GM06990 (cell line): ENCODE measurements at regions not wholly inside any gene's neighbourhood (a gene's known extent, or its start where the extent isn't known, plus 50 kb on each side); places are given as distances from the start of the nearest gene placed in this dataset.

Source experiments
- DNase-seq: peaks from one replicate; pipeline ENCODE4 v3.0.0-alpha.2; 2011; ENCODE audit not compliant: insufficient read length; ENCODE audit errors: extremely low read depth
- H3K27me3 ChIP-seq: replicated peaks from 2 replicates; pipeline ENCODE4 v1.6.0; 2011; ENCODE audit warnings: low read length; ENCODE audit not compliant: control insufficient read depth, insufficient read depth
- H3K36me3 ChIP-seq: 2 replicates; pipeline ENCODE4 v1.5.1; 2011; ENCODE audit warnings: low read length; ENCODE audit not compliant: control insufficient read depth, insufficient read depth
- H3K4me3 ChIP-seq: replicated peaks from 2 replicates; pipeline ENCODE4 v1.5.1; 2011; ENCODE audit warnings: low read depth, mild to moderate bottlenecking, control low read depth, low read length
- CTCF ChIP-seq: IDR thresholded peaks from 2 replicates; pipeline ENCODE4 v1.5.1; 2011; ENCODE audit warnings: low read length, control low read depth, mild to moderate bottlenecking, inconsistent platforms; ENCODE audit not compliant: insufficient read depth, poor library complexity, severe bottlenecking

- no peak for TF ChIP-seq CTCF
- Histone ChIP-seq H3K36me3 (no peaks in the 10 kb centered on the region), H3K4me3 (no peak overlapping the region), H3K27me3 (no peaks in the 10 kb centered on the region)
- no peak for DNase-seq
Observed at GRCh38 chr11:45045683-45046471, 95.2 kb upstream of the TP53I11 start.

- no peak for TF ChIP-seq CTCF
- no peak for DNase-seq
Observed at GRCh38 chr11:45048313-45048841, 97.7 kb upstream of the TP53I11 start.

GRCh38 chr11:45048870-45049691, 97.4 kb upstream of the PRDM11 start:
- H3K27me3 ChIP-seq: no peaks in the 10 kb centered on the region
- no peak for DNase-seq
- no peak for TF ChIP-seq CTCF
- no peaks in the 10 kb centered on the region for H3K36me3 ChIP-seq
- no peak overlapping the region for H3K4me3 ChIP-seq

More at GRCh38 chr11:45048313-45048841, 97.7 kb upstream of the TP53I11 start:
- no peak overlapping the region for H3K4me3 ChIP-seq
- H3K36me3 ChIP-seq: no peaks in the 10 kb centered on the region
- no peaks in the 10 kb centered on the region for H3K27me3 ChIP-seq

GRCh38 chr11:45050111-45050510, 96.3 kb upstream of the PRDM11 start:
- Histone ChIP-seq H3K36me3 (no peaks in the 10 kb centered on the region), H3K4me3 (no peak overlapping the region), H3K27me3 (no peaks in the 10 kb centered on the region; the same call in 1 of the 2 replicates)
- DNase-seq: no peak
- no peak for TF ChIP-seq CTCF

- no peak for DNase-seq
- H3K27me3 ChIP-seq: no peaks in the 10 kb centered on the region; the same call in 1 of the 2 replicates
- TF ChIP-seq CTCF: no peak
- H3K4me3 ChIP-seq: no peak overlapping the region
- H3K36me3 ChIP-seq: no peaks in the 10 kb centered on the region
Observed at GRCh38 chr11:45051621-45052020, 94.8 kb upstream of the PRDM11 start.
